HG02678 (cell line): ENCODE measurements at regions not wholly inside any gene's neighbourhood (a gene's known extent, or its start where the extent isn't known, plus 50 kb on each side); places are given as distances from the start of the nearest gene placed in this dataset.
"Not testable (repeated sequence)": the region's sequence is repeated elsewhere in the genome, so short reads cannot be mapped to it uniquely, and the experiment has no call there.

Experiments
- ATAC-seq: cut with Tn5 transposase; IDR thresholded peaks from one replicate; pipeline ENCODE4 v1.9.1; 2021; ENCODE audit warnings: mild to moderate bottlenecking, moderate library complexity; ENCODE audit not compliant: unreplicated experiment

- ATAC-seq, result no peak
Measured at GRCh38 chr11:42669248-42669976, 642.4 kb upstream of the API5 start.

- no peak for ATAC-seq
Measured at GRCh38 chr11:42674436-42674835, 637.4 kb upstream of the API5 start.

GRCh38 chr11:42707541-42707940 lies 604.3 kb upstream of the API5 start:
- no peak for ATAC-seq

- ATAC-seq, result no peak
Measured at GRCh38 chr11:42709216-42709615, 602.6 kb upstream of the API5 start.

GRCh38 chr11:42713279-42713678 lies 598.5 kb upstream of the API5 start:
- ATAC-seq, result no peak

- ATAC-seq, result no peak
Measured at GRCh38 chr11:42713753-42714152, 598.0 kb upstream of the API5 start.

- ATAC-seq, result no peak
Measured at GRCh38 chr11:42720716-42721563, 590.9 kb upstream of the API5 start.

GRCh38 chr11:42727879-42728278 lies 583.9 kb upstream of the API5 start:
- ATAC-seq, result no peak

- ATAC-seq, result no peak
Measured at GRCh38 chr11:42762348-42762747, 549.4 kb upstream of the API5 start.

GRCh38 chr11:42764936-42765335 lies 546.9 kb upstream of the API5 start:
- ATAC-seq, result no peak

GRCh38 chr11:42768576-42768975 lies 543.2 kb upstream of the API5 start:
- ATAC-seq, result no peak

- ATAC-seq, result peak; percentile 73
Measured at GRCh38 chr11:42770444-42771065, 541.2 kb upstream of the API5 start.

GRCh38 chr11:42772886-42773285 lies 538.9 kb upstream of the API5 start:
- no peak for ATAC-seq

- no peak for ATAC-seq
Measured at GRCh38 chr11:42773729-42774128, 538.1 kb upstream of the API5 start.

- no peak for ATAC-seq
Measured at GRCh38 chr11:42774567-42774966, 537.2 kb upstream of the API5 start.

GRCh38 chr11:42777776-42778175 lies 534.0 kb upstream of the API5 start:
- no peak for ATAC-seq

- no peak for ATAC-seq
Measured at GRCh38 chr11:42778193-42778592, 533.6 kb upstream of the API5 start.

GRCh38 chr11:42779555-42779954 lies 532.2 kb upstream of the API5 start:
- no peak for ATAC-seq

- ATAC-seq, result no peak
Measured at GRCh38 chr11:42786981-42787380, 524.8 kb upstream of the API5 start.

GRCh38 chr11:42795483-42795882 lies 516.3 kb upstream of the API5 start:
- not testable (repeated sequence) for ATAC-seq

GRCh38 chr11:42800041-42800440 lies 511.8 kb upstream of the API5 start:
- ATAC-seq, result no peak
